MM.1S (cell line): ENCODE measurements at regions not wholly inside any gene's neighbourhood (a gene's known extent, or its start where the extent isn't known, plus 50 kb on each side); places are given as distances from the start of the nearest gene placed in this dataset.

Experiments
- DNase-seq: peaks from one replicate; pipeline ENCODE4 v3.0.0-alpha.2; 2015
- H2AFZ ChIP-seq: fragments of 300-600 bp; sonication (generic); 2 replicates; pipeline ENCODE4 v1.6.0; 2016; ENCODE audit warnings: antibody characterized with exemption, low read length
- H3F3A ChIP-seq: fragments of 300-600 bp; sonication (generic); 2 replicates; pipeline ENCODE4 v1.6.1; 2016; ENCODE audit warnings: mild to moderate bottlenecking, antibody characterized with exemption, low read length, moderate library complexity, mixed read lengths; ENCODE audit not compliant: insufficient read depth
- H3K27ac ChIP-seq: fragments of 300-600 bp; sonication (generic); 2 replicates; pipeline ENCODE4 v1.5.1; 2016; ENCODE audit warnings: mild to moderate bottlenecking, low read length
- H3K27me3 ChIP-seq: fragments of 300-600 bp; sonication (generic); replicated peaks from 2 replicates; pipeline ENCODE4 v1.6.0; 2016; ENCODE audit warnings: low read length; ENCODE audit not compliant: insufficient read depth
- H3K36me3 ChIP-seq: fragments of 300-600 bp; sonication (generic); replicated peaks from 2 replicates; pipeline ENCODE4 v1.6.1; 2016; ENCODE audit warnings: mild to moderate bottlenecking, low read length, mixed read lengths; ENCODE audit not compliant: insufficient read depth
- H3K4me1 ChIP-seq: fragments of 300-600 bp; sonication (generic); 2 replicates; pipeline ENCODE4 v1.6.1; 2016; ENCODE audit warnings: low read length, mixed read lengths
- H3K4me2 ChIP-seq: fragments of 300-600 bp; sonication (generic); 2 replicates; pipeline ENCODE4 v1.6.0; 2016; ENCODE audit warnings: low read depth, low read length
- H3K4me3 ChIP-seq: fragments of 300-600 bp; sonication (generic); 2 replicates; pipeline ENCODE4 v1.5.1; 2016; ENCODE audit warnings: low read length, mixed read lengths
- H3K79me2 ChIP-seq: fragments of 300-600 bp; sonication (generic); 2 replicates; pipeline ENCODE4 v1.6.1; 2016; ENCODE audit warnings: mixed run types, low read length, mixed read lengths
- H3K9ac ChIP-seq: fragments of 300-600 bp; sonication (generic); 2 replicates; pipeline ENCODE4 v1.6.1; 2016; ENCODE audit warnings: low read length, mixed read lengths
- H3K9me2 ChIP-seq: fragments of 300-600 bp; sonication (generic); replicated peaks from 2 replicates; pipeline ENCODE4 v1.6.1; 2016; ENCODE audit warnings: mild to moderate bottlenecking, low read length, mixed read lengths; ENCODE audit not compliant: insufficient read depth
- H3K9me3 ChIP-seq: fragments of 300-600 bp; sonication (generic); replicated peaks from 2 replicates; pipeline ENCODE4 v1.6.1; 2016; ENCODE audit warnings: mild to moderate bottlenecking, low read length, mixed read lengths; ENCODE audit not compliant: insufficient read depth
- H4K20me1 ChIP-seq: fragments of 300-600 bp; sonication (generic); 2 replicates; pipeline ENCODE4 v1.6.1; 2016; ENCODE audit warnings: mild to moderate bottlenecking, low read length, moderate library complexity, mixed read lengths; ENCODE audit not compliant: insufficient read depth
- CTCF ChIP-seq: fragments of 300-600 bp; sonication (generic); IDR thresholded peaks from 2 replicates; pipeline ENCODE4 v1.5.1; 2016; ENCODE audit warnings: antibody characterized with exemption, low read length, mixed read lengths
- EZH2 ChIP-seq: fragments of 300-600 bp; sonication (generic); optimal IDR thresholded peaks from 2 replicates; pipeline ENCODE3; 2017; ENCODE audit warnings: low read depth, mild to moderate bottlenecking, antibody characterized with exemption, low read length, mixed read lengths
- EZH2phosphoT487 ChIP-seq: fragments of 300-600 bp; sonication (generic); IDR thresholded peaks from 2 replicates; pipeline ENCODE4 v1.6.1; 2018; ENCODE audit warnings: antibody characterized with exemption, low read length

- TF ChIP-seq CTCF: no peak
- no peak for TF ChIP-seq EZH2
- no peak for TF ChIP-seq EZH2phosphoT487
- Histone ChIP-seq H3K9me3 (no peaks in the 10 kb centered on the region), H4K20me1 (no peaks in the 10 kb centered on the region), H2AFZ (no peak overlapping the region), H3K9ac (no peak overlapping the region), H3K4me2 (no peak overlapping the region), H3K36me3 (no peaks in the 10 kb centered on the region), H3K9me2 (no peaks in the 10 kb centered on the region), H3K27ac (no peak overlapping the region), H3F3A (no peaks in the 10 kb centered on the region), H3K79me2 (no peaks in the 10 kb centered on the region), H3K4me3 (no peak overlapping the region), H3K4me1 (no peaks in the 10 kb centered on the region), H3K27me3 (no peaks in the 10 kb centered on the region)
- no peak for DNase-seq
Measured at GRCh38 chrX:45352611-45353010, 151.9 kb upstream of the DIPK2B start.

- H3K4me2 ChIP-seq: no peak overlapping the region
- no peak overlapping the region for H3K4me3 ChIP-seq
- no peak for DNase-seq
Measured at GRCh38 chrX:45351478-45351877, 150.8 kb upstream of the DIPK2B start.

GRCh38 chrX:45348296-45348695, 147.6 kb upstream of the DIPK2B start:
- H3K79me2 ChIP-seq: no peaks in the 10 kb centered on the region
- DNase-seq: no peak
- H3K27me3 ChIP-seq: no peaks in the 10 kb centered on the region
- no peak overlapping the region for H3K4me3 ChIP-seq
- no peak overlapping the region for H2AFZ ChIP-seq
- no peaks in the 10 kb centered on the region for H3K9me2 ChIP-seq
- H3K4me2 ChIP-seq: no peak overlapping the region
- no peaks in the 10 kb centered on the region for H3K9me3 ChIP-seq
- H4K20me1 ChIP-seq: no peaks in the 10 kb centered on the region
- no peaks in the 10 kb centered on the region for H3K4me1 ChIP-seq
- no peak overlapping the region for H3K9ac ChIP-seq
- no peak for TF ChIP-seq EZH2phosphoT487
- no peak for TF ChIP-seq EZH2
- TF ChIP-seq CTCF: no peak
- no peak overlapping the region for H3K27ac ChIP-seq
- no peaks in the 10 kb centered on the region for H3F3A ChIP-seq
- H3K36me3 ChIP-seq: no peaks in the 10 kb centered on the region

More at GRCh38 chrX:45351478-45351877, 150.8 kb upstream of the DIPK2B start:
- Histone ChIP-seq H3K27ac (no peak overlapping the region), H3K9me2 (no peaks in the 10 kb centered on the region), H3K9ac (no peak overlapping the region), H3K27me3 (no peaks in the 10 kb centered on the region), H3K79me2 (no peaks in the 10 kb centered on the region), H3K36me3 (no peaks in the 10 kb centered on the region), H3K9me3 (no peaks in the 10 kb centered on the region), H3K4me1 (no peaks in the 10 kb centered on the region), H3F3A (no peaks in the 10 kb centered on the region), H4K20me1 (no peaks in the 10 kb centered on the region), H2AFZ (no peak overlapping the region)
- TF ChIP-seq EZH2: no peak
- TF ChIP-seq CTCF: no peak
- no peak for TF ChIP-seq EZH2phosphoT487
